HG03159 (cell line): ENCODE measurements at regions not wholly inside any gene's neighbourhood (a gene's known extent, or its start where the extent isn't known, plus 50 kb on each side); places are given as distances from the start of the nearest gene placed in this dataset.
"Not testable (repeated sequence)": the region's sequence is repeated elsewhere in the genome, so short reads cannot be mapped to it uniquely, and the experiment has no call there.

Experiments
- ATAC-seq: cut with Tn5 transposase; IDR thresholded peaks from one replicate; pipeline ENCODE4 v1.9.1; 2021; ENCODE audit warnings: mild to moderate bottlenecking, moderate library complexity; ENCODE audit not compliant: unreplicated experiment

- no peak for ATAC-seq
Observed at GRCh38 chr17:77083531-77083930, 57.2 kb upstream of the SEC14L1 start.

GRCh38 chr17:77085926-77086432 is 54.8 kb upstream of the SEC14L1 start:
- ATAC-seq: no peak

- peak; percentile 52 for ATAC-seq
Observed at GRCh38 chr17:77086433-77087010, 54.2 kb upstream of the SEC14L1 start.

GRCh38 chr17:77087650-77088454 is 52.9 kb upstream of the SEC14L1 start:
- no peak for ATAC-seq

- ATAC-seq: peak; percentile 82
Observed at GRCh38 chr17:77088455-77089123, 52.2 kb upstream of the SEC14L1 start.

- ATAC-seq: no peak
Observed at GRCh38 chr17:77089124-77089490, 51.7 kb upstream of the SEC14L1 start.

GRCh38 chr17:77089949-77090348 is 50.8 kb upstream of the SEC14L1 start:
- ATAC-seq: not testable (repeated sequence)

- no peak for ATAC-seq
Observed at GRCh38 chr17:77090476-77090875, 50.3 kb upstream of the SEC14L1 start.
